HEK293 (cell line): ENCODE measurements at regions not wholly inside any gene's neighbourhood (a gene's known extent, or its start where the extent isn't known, plus 50 kb on each side); places are given as distances from the start of the nearest gene placed in this dataset.

Experiments
- CTCF ChIA-PET: fragments of 350-600 bp; formaldehyde crosslinking; extraction: SDS; loops from one replicate; lab custom pipeline; 2021; ENCODE audit warnings: antibody characterized with exemption; lab: Yijun Ruan, JAX
- POLR2A ChIA-PET: fragments of 300-600 bp; formaldehyde crosslinking; extraction: SDS; loops from one replicate; lab custom pipeline; 2020; ENCODE audit warnings: antibody characterized with exemption, inconsistent platforms; lab: Yijun Ruan, JAX
- H3K27ac ChIP-seq: fragments of 200-500 bp; sonication (Bioruptor generic); 2 replicates; pipeline ENCODE4 v1.5.1; 2014; ENCODE audit warnings: low read depth, low read length, control low read depth, inconsistent platforms; ENCODE audit errors: extremely low read depth
- H3K36me3 ChIP-seq, 2 experiments: fragments of 200-500 bp in 1 of 2; sonication (Bioruptor generic) in 1 of 2; 1 replicate in 1 of 2; 2 replicates in 1 of 2; pipeline ENCODE4 v1.5.1; 2014 to 2017; ENCODE audit warnings: inconsistent platforms in 2 of 2, low read length in 2 of 2; ENCODE audit not compliant: control insufficient read depth in 2 of 2, insufficient read depth in 1 of 2
- H3K4me1 ChIP-seq: fragments of 200-500 bp; sonication (Bioruptor generic); 2 replicates; pipeline ENCODE4 v1.5.1; 2014; ENCODE audit warnings: mild to moderate bottlenecking, low read length, inconsistent platforms; ENCODE audit not compliant: control insufficient read depth, insufficient read depth
- H3K4me3 ChIP-seq: 2 replicates; pipeline ENCODE4 v1.5.1; 2011; ENCODE audit warnings: low read depth, mild to moderate bottlenecking, control low read depth, low read length, moderate library complexity
- H3K9me3 ChIP-seq: fragments of 200-500 bp; sonication (Bioruptor generic); 2 replicates; pipeline ENCODE4 v1.5.1; 2014; ENCODE audit warnings: low read depth, low read length, inconsistent platforms; ENCODE audit not compliant: control insufficient read depth, insufficient read depth
- GLI2 ChIP-seq: fragments of 450-650 bp; formaldehyde crosslinking; IDR thresholded peaks from 2 replicates; pipeline ENCODE4; 2017; ENCODE audit warnings: missing biosample characterization, missing genetic modification characterization, low read depth, borderline replicate concordance
- SALL2 ChIP-seq: fragments of 450-650 bp; formaldehyde crosslinking; IDR thresholded peaks from 2 replicates; pipeline ENCODE4 v1.5.0; 2017; ENCODE audit warnings: missing biosample characterization, mild to moderate bottlenecking, missing genetic modification characterization, borderline replicate concordance
- SCRT2 ChIP-seq: fragments of 450-650 bp; formaldehyde crosslinking; IDR thresholded peaks from 2 replicates; pipeline ENCODE4 v1.5.1; 2016; ENCODE audit warnings: missing biosample characterization, missing genetic modification characterization
- SP2 ChIP-seq: fragments of 450-650 bp; formaldehyde crosslinking; IDR thresholded peaks from 2 replicates; pipeline ENCODE4 v1.5.1; 2016; ENCODE audit warnings: missing biosample characterization, missing genetic modification characterization
- ZBTB8A ChIP-seq: fragments of 450-650 bp; formaldehyde crosslinking; IDR thresholded peaks from 2 replicates; pipeline ENCODE4 v1.5.1; 2016; ENCODE audit warnings: missing biosample characterization, missing genetic modification characterization
- ZFP37 ChIP-seq: fragments of 450-650 bp; formaldehyde crosslinking; IDR thresholded peaks from 2 replicates; pipeline ENCODE4 v1.5.1; 2016; ENCODE audit warnings: missing biosample characterization, missing genetic modification characterization
- ZNF112 ChIP-seq: fragments of 450-650 bp; formaldehyde crosslinking; IDR thresholded peaks from 2 replicates; pipeline ENCODE4 v1.5.0; 2017; ENCODE audit warnings: missing biosample characterization, missing genetic modification characterization
- ZNF155 ChIP-seq: fragments of 450-650 bp; formaldehyde crosslinking; IDR thresholded peaks from 2 replicates; pipeline ENCODE4 v1.5.1; 2016; ENCODE audit warnings: missing biosample characterization, missing genetic modification characterization
- ZNF19 ChIP-seq: fragments of 450-650 bp; formaldehyde crosslinking; IDR thresholded peaks from 2 replicates; pipeline ENCODE4; 2016; ENCODE audit warnings: missing biosample characterization, missing genetic modification characterization, low read depth
- ZNF341 ChIP-seq: fragments of 450-650 bp; formaldehyde crosslinking; IDR thresholded peaks from 2 replicates; pipeline ENCODE4; 2016; ENCODE audit warnings: low read depth, missing biosample characterization, missing genetic modification characterization
- ZNF354C ChIP-seq: fragments of 450-650 bp; formaldehyde crosslinking; IDR thresholded peaks from 2 replicates; pipeline ENCODE4 v1.5.1; 2016; ENCODE audit warnings: missing biosample characterization, missing genetic modification characterization, low read depth, borderline replicate concordance
- ZNF600 ChIP-seq: fragments of 450-650 bp; formaldehyde crosslinking; IDR thresholded peaks from 2 replicates; pipeline ENCODE4 v1.5.1; 2016; ENCODE audit warnings: missing biosample characterization, missing genetic modification characterization
- ZNF623 ChIP-seq: fragments of 450-650 bp; formaldehyde crosslinking; IDR thresholded peaks from 2 replicates; pipeline ENCODE4 v1.5.1; 2016; ENCODE audit warnings: missing biosample characterization, missing genetic modification characterization
- ZNF624 ChIP-seq: fragments of 450-650 bp; formaldehyde crosslinking; IDR thresholded peaks from 2 replicates; pipeline ENCODE4 v1.5.1; 2017; ENCODE audit warnings: missing biosample characterization, missing genetic modification characterization
- ZNF660 ChIP-seq: fragments of 450-650 bp; IDR thresholded peaks from 2 replicates; pipeline ENCODE4 v1.5.1; 2018; ENCODE audit warnings: missing biosample characterization, mild to moderate bottlenecking, missing genetic modification characterization
- TF ChIP-seq, protein P1 (sequence below): fragments of 450-650 bp; formaldehyde crosslinking; optimal IDR thresholded peaks from 2 replicates; pipeline ENCODE3; 2016; ENCODE audit warnings: missing biosample characterization, mild to moderate bottlenecking, missing genetic modification characterization
- TF ChIP-seq, protein P2 (sequence below): fragments of 450-650 bp; formaldehyde crosslinking; IDR thresholded peaks from 2 replicates; pipeline ENCODE4 v1.5.1; 2016; ENCODE audit warnings: missing biosample characterization, missing genetic modification characterization
- TF ChIP-seq, protein P3 (sequence below): fragments of 450-650 bp; formaldehyde crosslinking; IDR thresholded peaks from 2 replicates; pipeline ENCODE4 v1.5.1; 2016; ENCODE audit warnings: missing biosample characterization, missing genetic modification characterization
- TF ChIP-seq, protein P4 (sequence below): fragments of 450-650 bp; formaldehyde crosslinking; IDR thresholded peaks from 2 replicates; pipeline ENCODE4 v1.5.1; 2016; ENCODE audit warnings: missing biosample characterization, missing genetic modification characterization
- TF ChIP-seq, protein P5 (sequence below): fragments of 450-650 bp; formaldehyde crosslinking; IDR thresholded peaks from 2 replicates; pipeline ENCODE4 v1.5.1; 2016; ENCODE audit warnings: missing biosample characterization, missing genetic modification characterization

- ChIA-PET CTCF (no interaction called here), POLR2A (no interaction called here)
- no peaks in the 10 kb centered on the region for H3K4me1 ChIP-seq
- no peaks in the 10 kb centered on the region for H3K36me3 ChIP-seq
- H3K27ac ChIP-seq = no peak overlapping the region
- TF ChIP-seq SCRT2 = no peak
- no peak for TF ChIP-seq ZNF660 (tag by site-specific recombination)
- TF ChIP-seq, protein P1, sequence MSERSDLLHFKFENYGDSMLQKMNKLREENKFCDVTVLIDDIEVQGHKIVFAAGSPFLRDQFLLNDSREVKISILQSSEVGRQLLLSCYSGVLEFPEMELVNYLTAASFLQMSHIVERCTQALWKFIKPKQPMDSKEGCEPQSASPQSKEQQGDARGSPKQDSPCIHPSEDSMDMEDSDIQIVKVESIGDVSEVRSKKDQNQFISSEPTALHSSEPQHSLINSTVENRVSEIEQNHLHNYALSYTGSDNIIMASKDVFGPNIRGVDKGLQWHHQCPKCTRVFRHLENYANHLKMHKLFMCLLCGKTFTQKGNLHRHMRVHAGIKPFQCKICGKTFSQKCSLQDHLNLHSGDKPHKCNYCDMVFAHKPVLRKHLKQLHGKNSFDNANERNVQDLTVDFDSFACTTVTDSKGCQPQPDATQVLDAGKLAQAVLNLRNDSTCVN (tag by site-specific recombination) = no peak
- TF ChIP-seq, protein P2, sequence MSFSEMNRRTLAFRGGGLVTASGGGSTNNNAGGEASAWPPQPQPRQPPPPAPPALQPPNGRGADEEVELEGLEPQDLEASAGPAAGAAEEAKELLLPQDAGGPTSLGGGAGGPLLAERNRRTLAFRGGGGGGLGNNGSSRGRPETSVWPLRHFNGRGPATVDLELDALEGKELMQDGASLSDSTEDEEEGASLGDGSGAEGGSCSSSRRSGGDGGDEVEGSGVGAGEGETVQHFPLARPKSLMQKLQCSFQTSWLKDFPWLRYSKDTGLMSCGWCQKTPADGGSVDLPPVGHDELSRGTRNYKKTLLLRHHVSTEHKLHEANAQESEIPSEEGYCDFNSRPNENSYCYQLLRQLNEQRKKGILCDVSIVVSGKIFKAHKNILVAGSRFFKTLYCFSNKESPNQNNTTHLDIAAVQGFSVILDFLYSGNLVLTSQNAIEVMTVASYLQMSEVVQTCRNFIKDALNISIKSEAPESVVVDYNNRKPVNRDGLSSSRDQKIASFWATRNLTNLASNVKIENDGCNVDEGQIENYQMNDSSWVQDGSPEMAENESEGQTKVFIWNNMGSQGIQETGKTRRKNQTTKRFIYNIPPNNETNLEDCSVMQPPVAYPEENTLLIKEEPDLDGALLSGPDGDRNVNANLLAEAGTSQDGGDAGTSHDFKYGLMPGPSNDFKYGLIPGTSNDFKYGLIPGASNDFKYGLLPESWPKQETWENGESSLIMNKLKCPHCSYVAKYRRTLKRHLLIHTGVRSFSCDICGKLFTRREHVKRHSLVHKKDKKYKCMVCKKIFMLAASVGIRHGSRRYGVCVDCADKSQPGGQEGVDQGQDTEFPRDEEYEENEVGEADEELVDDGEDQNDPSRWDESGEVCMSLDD (tag by site-specific recombination) = no peak
- TF ChIP-seq ZNF624 (tag by site-specific recombination) = no peak
- TF ChIP-seq, protein P3, sequence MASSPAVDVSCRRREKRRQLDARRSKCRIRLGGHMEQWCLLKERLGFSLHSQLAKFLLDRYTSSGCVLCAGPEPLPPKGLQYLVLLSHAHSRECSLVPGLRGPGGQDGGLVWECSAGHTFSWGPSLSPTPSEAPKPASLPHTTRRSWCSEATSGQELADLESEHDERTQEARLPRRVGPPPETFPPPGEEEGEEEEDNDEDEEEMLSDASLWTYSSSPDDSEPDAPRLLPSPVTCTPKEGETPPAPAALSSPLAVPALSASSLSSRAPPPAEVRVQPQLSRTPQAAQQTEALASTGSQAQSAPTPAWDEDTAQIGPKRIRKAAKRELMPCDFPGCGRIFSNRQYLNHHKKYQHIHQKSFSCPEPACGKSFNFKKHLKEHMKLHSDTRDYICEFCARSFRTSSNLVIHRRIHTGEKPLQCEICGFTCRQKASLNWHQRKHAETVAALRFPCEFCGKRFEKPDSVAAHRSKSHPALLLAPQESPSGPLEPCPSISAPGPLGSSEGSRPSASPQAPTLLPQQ (tag by site-specific recombination) = no peak
- no peak for TF ChIP-seq GLI2
- no peak for TF ChIP-seq SP2
- TF ChIP-seq ZNF600 (tag by site-specific recombination) = no peak
- no peak for TF ChIP-seq ZNF112 (tag by site-specific recombination)
- TF ChIP-seq, protein P4, sequence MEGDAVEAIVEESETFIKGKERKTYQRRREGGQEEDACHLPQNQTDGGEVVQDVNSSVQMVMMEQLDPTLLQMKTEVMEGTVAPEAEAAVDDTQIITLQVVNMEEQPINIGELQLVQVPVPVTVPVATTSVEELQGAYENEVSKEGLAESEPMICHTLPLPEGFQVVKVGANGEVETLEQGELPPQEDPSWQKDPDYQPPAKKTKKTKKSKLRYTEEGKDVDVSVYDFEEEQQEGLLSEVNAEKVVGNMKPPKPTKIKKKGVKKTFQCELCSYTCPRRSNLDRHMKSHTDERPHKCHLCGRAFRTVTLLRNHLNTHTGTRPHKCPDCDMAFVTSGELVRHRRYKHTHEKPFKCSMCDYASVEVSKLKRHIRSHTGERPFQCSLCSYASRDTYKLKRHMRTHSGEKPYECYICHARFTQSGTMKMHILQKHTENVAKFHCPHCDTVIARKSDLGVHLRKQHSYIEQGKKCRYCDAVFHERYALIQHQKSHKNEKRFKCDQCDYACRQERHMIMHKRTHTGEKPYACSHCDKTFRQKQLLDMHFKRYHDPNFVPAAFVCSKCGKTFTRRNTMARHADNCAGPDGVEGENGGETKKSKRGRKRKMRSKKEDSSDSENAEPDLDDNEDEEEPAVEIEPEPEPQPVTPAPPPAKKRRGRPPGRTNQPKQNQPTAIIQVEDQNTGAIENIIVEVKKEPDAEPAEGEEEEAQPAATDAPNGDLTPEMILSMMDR = no peak
- TF ChIP-seq ZNF354C (tag by site-specific recombination) = no peak
- TF ChIP-seq SALL2 (tag by site-specific recombination) = no peak
- TF ChIP-seq ZNF155 (tag by site-specific recombination) = no peak
- TF ChIP-seq, protein P5, sequence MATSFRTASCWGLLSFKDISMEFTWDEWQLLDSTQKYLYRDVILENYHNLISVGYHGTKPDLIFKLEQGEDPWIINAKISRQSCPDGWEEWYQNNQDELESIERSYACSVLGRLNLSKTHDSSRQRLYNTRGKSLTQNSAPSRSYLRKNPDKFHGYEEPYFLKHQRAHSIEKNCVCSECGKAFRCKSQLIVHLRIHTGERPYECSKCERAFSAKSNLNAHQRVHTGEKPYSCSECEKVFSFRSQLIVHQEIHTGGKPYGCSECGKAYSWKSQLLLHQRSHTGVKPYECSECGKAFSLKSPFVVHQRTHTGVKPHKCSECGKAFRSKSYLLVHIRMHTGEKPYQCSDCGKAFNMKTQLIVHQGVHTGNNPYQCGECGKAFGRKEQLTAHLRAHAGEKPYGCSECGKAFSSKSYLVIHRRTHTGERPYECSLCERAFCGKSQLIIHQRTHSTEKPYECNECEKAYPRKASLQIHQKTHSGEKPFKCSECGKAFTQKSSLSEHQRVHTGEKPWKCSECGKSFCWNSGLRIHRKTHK = no peak
- TF ChIP-seq, all 188 proteins: peak for 0
- Histone ChIP-seq H3K9me3 (no peaks in the 10 kb centered on the region), H3K4me3 (no peak overlapping the region)
Observed at GRCh38 chr4:114474188-114474800, 124.3 kb upstream of the UGT8 start.

DNA sequence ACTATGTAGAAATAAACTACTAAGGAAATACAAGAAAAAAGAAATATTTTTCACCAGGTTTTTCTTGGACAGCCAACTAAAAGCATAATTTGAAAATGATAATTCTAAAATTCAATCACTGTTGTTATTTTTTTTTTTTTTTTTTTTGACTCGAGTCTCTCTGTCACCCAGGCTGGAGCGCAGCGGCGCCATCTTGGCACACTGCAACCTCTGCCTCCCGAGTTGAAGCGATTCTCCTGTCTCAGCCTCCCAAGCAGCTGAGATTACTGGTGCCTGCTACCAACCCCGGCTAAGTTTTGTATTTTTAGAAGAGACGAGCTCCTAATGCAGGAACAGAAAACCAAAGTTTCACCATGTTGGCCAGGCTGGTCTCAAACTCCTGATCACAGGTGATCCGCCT, 122.3 kb upstream of the UGT8 start:
- Histone ChIP-seq H3K36me3 (no peaks in the 10 kb centered on the region), H3K27ac (no peak overlapping the region), H3K9me3 (no peaks in the 10 kb centered on the region), H3K4me1 (no peaks in the 10 kb centered on the region), H3K4me3 (no peak overlapping the region)
- POLR2A ChIA-PET = no interaction called here
- CTCF ChIA-PET = no interaction called here
- TF ChIP-seq ZFP37 (tag by site-specific recombination) (no peak), ZNF623 (tag by site-specific recombination) (no peak), ZNF19 (tag by site-specific recombination) (no peak), ZNF341 (tag by site-specific recombination) (no peak), ZBTB8A (tag by site-specific recombination) (no peak)
